Glutamatergic neuron (in vitro differentiated cells): ENCODE measurements at regions not wholly inside any gene's neighbourhood (a gene's known extent, or its start where the extent isn't known, plus 50 kb on each side); places are given as distances from the start of the nearest gene placed in this dataset.

Experiments
- DNase-seq: peaks from one replicate; pipeline ENCODE4 v3.0.0; 2022
- H3K27ac Mint-ChIP-seq: one replicate; pipeline ENCODE4 v1.8.0; 2020; ENCODE audit warnings: mild to moderate bottlenecking, mixed read lengths, inconsistent platforms; ENCODE audit not compliant: unreplicated experiment
- H3K27me3 Mint-ChIP-seq: one replicate; pipeline ENCODE4 v1.8.0; 2020; ENCODE audit warnings: mild to moderate bottlenecking, moderate library complexity, mixed read lengths, inconsistent platforms; ENCODE audit not compliant: unreplicated experiment
- H3K36me3 Mint-ChIP-seq: one replicate; pipeline ENCODE4 v1.8.0; 2020; ENCODE audit warnings: mild to moderate bottlenecking, mixed read lengths, inconsistent platforms; ENCODE audit not compliant: unreplicated experiment
- H3K4me1 Mint-ChIP-seq: one replicate; pipeline ENCODE4 v1.8.0; 2020; ENCODE audit warnings: mild to moderate bottlenecking, low read depth, mixed read lengths, inconsistent platforms; ENCODE audit not compliant: unreplicated experiment
- H3K4me3 Mint-ChIP-seq: one replicate; pipeline ENCODE4 v1.8.0; 2020; ENCODE audit warnings: mild to moderate bottlenecking, mixed read lengths, inconsistent platforms; ENCODE audit not compliant: unreplicated experiment
- H3K9me3 Mint-ChIP-seq: one replicate; pipeline ENCODE4 v1.8.0; 2020; ENCODE audit warnings: mild to moderate bottlenecking, moderate library complexity, mixed read lengths, inconsistent platforms; ENCODE audit not compliant: unreplicated experiment
- TF ChIP-seq, protein P1 (sequence below): fragments of 200-600 bp; sonication (generic); IDR thresholded peaks from one replicate; pipeline ENCODE4 v1.5.0; 2021; ENCODE audit not compliant: partially characterized antibody, unreplicated experiment

DNA sequence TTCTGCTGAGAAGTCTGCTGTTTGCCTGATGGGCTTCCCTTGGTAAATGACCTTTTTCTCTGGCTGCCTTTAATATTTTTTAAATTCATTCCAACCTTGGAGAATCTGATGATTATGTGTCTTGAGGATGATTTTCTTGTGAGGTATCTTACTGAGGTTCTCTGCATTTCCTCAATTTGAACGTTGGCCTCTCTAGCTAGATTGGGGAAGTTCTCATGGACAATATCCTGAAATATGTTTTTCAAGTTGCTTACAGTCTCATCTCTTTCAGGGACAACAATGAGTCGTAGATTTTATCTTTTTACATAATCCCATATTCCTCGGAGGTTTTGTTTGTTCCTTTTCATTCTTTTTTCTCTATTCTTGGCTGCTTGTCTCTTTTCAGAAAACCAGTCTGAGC is 208.4 kb downstream of the KIF20B start:
- Mint-ChIP-seq H3K36me3 (no peaks in the 10 kb centered on the region), H3K27ac (no peak overlapping the region), H3K27me3 (peaks cover 2% of the 10 kb centered on the region), H3K4me1 (no peaks in the 10 kb centered on the region), H3K9me3 (no peaks in the 10 kb centered on the region), H3K4me3 (no peak overlapping the region)
- DNase-seq: no peak
- TF ChIP-seq, protein P1, sequence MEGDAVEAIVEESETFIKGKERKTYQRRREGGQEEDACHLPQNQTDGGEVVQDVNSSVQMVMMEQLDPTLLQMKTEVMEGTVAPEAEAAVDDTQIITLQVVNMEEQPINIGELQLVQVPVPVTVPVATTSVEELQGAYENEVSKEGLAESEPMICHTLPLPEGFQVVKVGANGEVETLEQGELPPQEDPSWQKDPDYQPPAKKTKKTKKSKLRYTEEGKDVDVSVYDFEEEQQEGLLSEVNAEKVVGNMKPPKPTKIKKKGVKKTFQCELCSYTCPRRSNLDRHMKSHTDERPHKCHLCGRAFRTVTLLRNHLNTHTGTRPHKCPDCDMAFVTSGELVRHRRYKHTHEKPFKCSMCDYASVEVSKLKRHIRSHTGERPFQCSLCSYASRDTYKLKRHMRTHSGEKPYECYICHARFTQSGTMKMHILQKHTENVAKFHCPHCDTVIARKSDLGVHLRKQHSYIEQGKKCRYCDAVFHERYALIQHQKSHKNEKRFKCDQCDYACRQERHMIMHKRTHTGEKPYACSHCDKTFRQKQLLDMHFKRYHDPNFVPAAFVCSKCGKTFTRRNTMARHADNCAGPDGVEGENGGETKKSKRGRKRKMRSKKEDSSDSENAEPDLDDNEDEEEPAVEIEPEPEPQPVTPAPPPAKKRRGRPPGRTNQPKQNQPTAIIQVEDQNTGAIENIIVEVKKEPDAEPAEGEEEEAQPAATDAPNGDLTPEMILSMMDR: no peak

DNA sequence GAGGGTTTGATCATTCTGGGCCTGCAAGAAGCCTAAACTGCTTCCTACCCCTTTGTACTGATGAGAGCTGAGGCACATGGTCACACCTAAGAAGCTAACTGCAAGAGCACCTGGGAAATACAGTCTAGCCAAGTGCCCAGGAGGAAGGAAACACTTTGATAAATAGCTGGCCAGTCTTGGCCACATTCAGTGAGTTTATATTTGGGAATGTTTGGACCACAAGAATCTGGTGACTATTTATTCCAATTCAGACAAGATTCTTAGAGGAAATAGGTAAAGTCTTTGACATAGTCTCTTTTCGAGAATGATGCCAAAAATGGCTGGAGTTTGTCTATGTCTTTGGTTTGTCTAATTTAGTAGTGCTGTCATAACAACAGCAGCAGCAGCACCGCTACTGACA is 213.6 kb downstream of the KIF20B start:
- H3K36me3 Mint-ChIP-seq: no peaks in the 10 kb centered on the region
- no peaks in the 10 kb centered on the region for H3K9me3 Mint-ChIP-seq
- no peaks in the 10 kb centered on the region for H3K4me1 Mint-ChIP-seq
- peaks cover 2% of the 10 kb centered on the region for H3K27me3 Mint-ChIP-seq
- no peak overlapping the region for H3K27ac Mint-ChIP-seq
- H3K4me3 Mint-ChIP-seq: no peak overlapping the region
- TF ChIP-seq, protein P1: no peak
- DNase-seq: no peak

DNA sequence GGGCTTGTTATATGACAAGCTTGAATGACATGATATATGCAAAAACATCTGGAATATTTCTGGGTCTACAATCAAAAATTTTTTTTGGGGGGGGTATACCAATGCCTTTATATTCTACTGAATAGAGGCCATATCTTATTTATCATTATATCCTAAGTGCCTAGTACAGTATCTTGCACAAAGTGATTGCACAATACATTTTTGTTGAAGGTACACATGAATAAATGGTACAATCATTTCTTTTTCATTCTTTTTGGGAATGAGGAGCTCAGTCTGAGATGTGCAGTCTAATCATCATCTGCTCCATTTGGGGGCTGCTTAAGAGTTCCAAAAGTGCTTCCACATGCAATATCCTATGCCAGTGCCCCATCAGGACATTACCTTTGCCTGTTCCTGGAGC is 214.6 kb downstream of the KIF20B start:
- no peaks in the 10 kb centered on the region for H3K36me3 Mint-ChIP-seq
- H3K27me3 Mint-ChIP-seq: peaks cover 2% of the 10 kb centered on the region
- TF ChIP-seq, protein P1: no peak
- H3K4me1 Mint-ChIP-seq: no peaks in the 10 kb centered on the region
- no peaks in the 10 kb centered on the region for H3K9me3 Mint-ChIP-seq
- H3K4me3 Mint-ChIP-seq: no peak overlapping the region
- no peak for DNase-seq
- no peak overlapping the region for H3K27ac Mint-ChIP-seq

DNA sequence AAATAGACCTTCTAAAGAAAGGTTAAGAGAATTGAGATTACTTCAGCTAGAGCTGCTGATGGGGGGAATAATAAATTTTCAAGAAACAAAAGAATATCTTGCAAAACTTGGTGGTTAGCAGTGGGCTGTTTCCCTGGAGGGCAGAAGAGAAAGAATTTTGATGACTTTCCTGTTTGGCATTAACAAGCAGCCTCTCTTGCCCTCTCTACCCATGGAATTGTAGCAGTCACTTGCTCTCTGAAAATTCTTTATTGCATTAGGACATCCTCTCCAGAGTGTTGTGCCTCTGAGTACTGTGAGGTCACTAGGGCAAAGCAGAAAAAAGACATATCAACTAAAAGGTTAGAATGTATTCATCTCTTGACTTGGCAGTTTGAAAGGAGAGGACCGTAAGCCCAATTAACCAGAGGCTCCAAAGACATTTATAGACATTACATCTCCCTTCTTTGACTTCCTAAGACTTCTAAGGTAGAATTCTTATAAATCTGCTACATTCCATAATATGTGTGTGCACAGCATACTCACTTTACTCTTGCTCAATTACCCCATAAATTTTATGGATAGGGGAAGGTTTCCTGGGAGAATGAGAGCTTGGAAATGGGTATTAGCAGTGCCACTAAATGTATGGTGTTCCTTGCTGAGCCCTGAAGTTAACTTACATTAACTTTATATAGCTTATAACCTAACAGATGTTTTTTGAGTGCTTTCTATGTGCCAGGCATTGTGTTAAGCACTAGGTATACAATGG is 215.3 kb downstream of the KIF20B start:
- no peaks in the 10 kb centered on the region for H3K36me3 Mint-ChIP-seq
- peaks cover 2% of the 10 kb centered on the region for H3K27me3 Mint-ChIP-seq
- TF ChIP-seq, protein P1: no peak
- no peak for DNase-seq
- H3K27ac Mint-ChIP-seq: no peak overlapping the region
- H3K4me1 Mint-ChIP-seq: no peaks in the 10 kb centered on the region
- no peak overlapping the region for H3K4me3 Mint-ChIP-seq
- H3K9me3 Mint-ChIP-seq: no peaks in the 10 kb centered on the region

DNA sequence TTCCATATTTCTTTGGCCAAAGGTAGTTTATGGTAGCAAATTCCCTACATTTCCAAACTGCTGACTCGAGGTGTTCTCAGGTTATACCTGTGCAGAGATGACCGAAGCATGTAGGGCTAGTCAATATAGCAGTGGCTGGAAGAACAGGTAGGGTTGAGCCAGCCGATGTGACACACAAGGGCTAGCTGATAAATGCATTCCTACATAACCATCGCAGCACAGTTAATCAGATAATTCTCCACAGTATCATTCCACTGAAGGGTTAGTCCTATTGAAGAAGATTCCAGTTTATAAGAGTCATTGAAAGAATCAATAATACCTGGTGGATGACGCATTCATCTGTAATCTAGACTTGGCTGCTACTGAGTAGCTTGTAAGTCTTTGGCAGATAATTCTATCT is 220.0 kb downstream of the KIF20B start:
- Mint-ChIP-seq H3K4me3 (no peak overlapping the region), H3K27ac (no peak overlapping the region), H3K27me3 (peaks cover 2% of the 10 kb centered on the region), H3K4me1 (no peaks in the 10 kb centered on the region), H3K36me3 (no peaks in the 10 kb centered on the region), H3K9me3 (no peaks in the 10 kb centered on the region)
- no peak for DNase-seq
- TF ChIP-seq, protein P1: no peak
